ENCODE measurements at regions not wholly inside any gene's neighbourhood (a gene's known extent, or its start where the extent isn't known, plus 50 kb on each side); places are given as distances from the start of the nearest gene placed in this dataset.
"Not testable (repeated sequence)": the region's sequence is repeated elsewhere in the genome, so short reads cannot be mapped to it uniquely, and the experiment has no call there.

GRCh38 chr2:133991606-133992168 is 262.2 kb upstream of the MGAT5 start:
- DNase-seq (ENCODE audit: extremely low read depth, low read depth) = no peak
- TF ChIP-seq CTCF (IDR thresholded peaks at IDR 0.05; ENCODE audit: low read depth, low read length) = no peak

- TF ChIP-seq CTCF (IDR thresholded peaks at IDR 0.05; ENCODE audit: low read depth, low read length) = no peak
- no peak for DNase-seq (ENCODE audit: extremely low read depth, low read depth)
Measured at GRCh38 chr2:133992454-133992853, 261.4 kb upstream of the MGAT5 start.

- no peak for TF ChIP-seq CTCF (IDR thresholded peaks at IDR 0.05; ENCODE audit: low read depth, low read length)
- DNase-seq (ENCODE audit: extremely low read depth, low read depth) = no peak
Measured at GRCh38 chr2:133993160-133993559, 260.7 kb upstream of the MGAT5 start.

- DNase-seq (ENCODE audit: extremely low read depth, low read depth) = not testable (repeated sequence)
Measured at GRCh38 chr2:133998726-133999125, 255.1 kb upstream of the MGAT5 start.

- no peak for TF ChIP-seq CTCF (IDR thresholded peaks at IDR 0.05; ENCODE audit: low read depth, low read length)
Measured at GRCh38 chr2:134002391-134002790, 251.5 kb upstream of the MGAT5 start.

GRCh38 chr2:134002921-134003320 is 251.0 kb upstream of the MGAT5 start:
- TF ChIP-seq CTCF (IDR thresholded peaks at IDR 0.05; ENCODE audit: low read depth, low read length) = no peak
- no peak for DNase-seq (ENCODE audit: extremely low read depth, low read depth)

More at GRCh38 chr2:134002391-134002790, 251.5 kb upstream of the MGAT5 start:
- no peak for DNase-seq (ENCODE audit: extremely low read depth, low read depth)

GRCh38 chr2:134004467-134004866 is 249.4 kb upstream of the MGAT5 start:
- TF ChIP-seq CTCF (IDR thresholded peaks at IDR 0.05; ENCODE audit: low read depth, low read length) = no peak
- DNase-seq (ENCODE audit: extremely low read depth, low read depth) = no peak

GRCh38 chr2:134008837-134009236 is 245.0 kb upstream of the MGAT5 start:
- DNase-seq (ENCODE audit: extremely low read depth, low read depth) = no peak
- no peak for TF ChIP-seq CTCF (IDR thresholded peaks at IDR 0.05; ENCODE audit: low read depth, low read length)
